ENCODE measurements at regions not wholly inside any gene's neighbourhood (a gene's known extent, or its start where the extent isn't known, plus 50 kb on each side); places are given as distances from the start of the nearest gene placed in this dataset.

GRCh38 chr10:9901971-9902370, 1115.7 kb upstream of the CELF2 start:
- TF ChIP-seq ZNF274 (IDR thresholded peaks at IDR 0.05; ENCODE audit: low read depth, low read length) (no peak), YY1 (IDR thresholded peaks at IDR 0.05; ENCODE audit: insufficient read depth, insufficient read length) (no peak), SUZ12 (IDR thresholded peaks at IDR 0.05; ENCODE audit: extremely low read depth, insufficient read depth, insufficient read length) (no peak)
